ENCODE measurements at regions not wholly inside any gene's neighbourhood (a gene's known extent, or its start where the extent isn't known, plus 50 kb on each side); places are given as distances from the start of the nearest gene placed in this dataset.

- TF ChIP-seq TCF7L2 (IDR thresholded peaks at IDR 0.05; ENCODE audit: low read depth, low read length) (no peak), SIN3A (IDR thresholded peaks at IDR 0.05; ENCODE audit: borderline replicate concordance, insufficient read depth, low read depth, low read length) (no peak), CTCF (IDR thresholded peaks at IDR 0.05) (no peak), POLR2AphosphoS5 (IDR thresholded peaks at IDR 0.05; ENCODE audit: low read depth, low read length) (no peak), REST (IDR thresholded peaks at IDR 0.05; ENCODE audit: insufficient read depth in 1 of 2, low read depth in 2 of 2, low read length in 1 of 2) (no peak)
- ATAC-seq (no peak), DNase-seq (ENCODE audit: low read depth, low spot score) (no peak)
- POLR2A ChIA-PET, result no interaction called here
- in situ Hi-C loops (cut with HindIII; ENCODE audit: low pct_unique_long_range_greater_than_20kb, low sequenced_read_pairs), result no loop called here
- H3K27me3 ChIP-seq (ENCODE audit: control insufficient read depth, insufficient read depth, low read length), result no peaks in the 10 kb centered on the region
- H3K4me1 ChIP-seq (ENCODE audit: control insufficient read depth, insufficient read depth, low read length), result no peaks in the 10 kb centered on the region
- H3K27ac ChIP-seq (ENCODE audit: low read length), result no peak overlapping the region
- CTCF ChIA-PET, result no interaction called here
- no peaks in the 10 kb centered on the region for H3K9me3 ChIP-seq (ENCODE audit: control insufficient read depth, insufficient read depth, low read depth, low read length)
- no peak overlapping the region for H3K4me3 ChIP-seq (ENCODE audit: low read depth in 2 of 2, low read length in 2 of 2)
- no peaks in the 10 kb centered on the region for H3K36me3 ChIP-seq (ENCODE audit: control insufficient read depth, insufficient read depth, low read length)
- BruUV-seq (replicated peaks), result no TSS peak
- intact Hi-C loops (cut with micrococcal nuclease; ENCODE audit: unreplicated experiment), result no loop called here
These were observed 211.5 kb upstream of the NREP start for GRCh38 chr5:111968459-111968858.

- intact Hi-C loops (cut with micrococcal nuclease; ENCODE audit: unreplicated experiment) (no loop called here), in situ Hi-C loops (cut with HindIII; ENCODE audit: low pct_unique_long_range_greater_than_20kb, low sequenced_read_pairs) (no loop called here)
- no peaks in the 10 kb centered on the region for H3K9me3 ChIP-seq (ENCODE audit: control insufficient read depth, insufficient read depth, low read depth, low read length)
- TF ChIP-seq CTCF (IDR thresholded peaks at IDR 0.05) (no peak), POLR2AphosphoS5 (IDR thresholded peaks at IDR 0.05; ENCODE audit: low read depth, low read length) (no peak), TCF7L2 (IDR thresholded peaks at IDR 0.05; ENCODE audit: low read depth, low read length) (no peak), SIN3A (IDR thresholded peaks at IDR 0.05; ENCODE audit: borderline replicate concordance, insufficient read depth, low read depth, low read length) (no peak), REST (IDR thresholded peaks at IDR 0.05; ENCODE audit: insufficient read depth in 1 of 2, low read depth in 2 of 2, low read length in 1 of 2) (no peak)
- H3K27ac ChIP-seq (ENCODE audit: low read length), result no peak overlapping the region
- BruUV-seq (replicated peaks), result no TSS peak
- DNase-seq (ENCODE audit: low read depth, low spot score) (no peak), ATAC-seq (no peak)
- H3K4me3 ChIP-seq (ENCODE audit: low read depth in 2 of 2, low read length in 2 of 2), result no peak overlapping the region
- H3K4me1 ChIP-seq (ENCODE audit: control insufficient read depth, insufficient read depth, low read length), result no peaks in the 10 kb centered on the region
- no peaks in the 10 kb centered on the region for H3K27me3 ChIP-seq (ENCODE audit: control insufficient read depth, insufficient read depth, low read length)
- CTCF ChIA-PET, result no interaction called here
- no peaks in the 10 kb centered on the region for H3K36me3 ChIP-seq (ENCODE audit: control insufficient read depth, insufficient read depth, low read length)
- POLR2A ChIA-PET, result no interaction called here
These were observed 210.5 kb upstream of the NREP start for GRCh38 chr5:111967463-111967862.

Data from Panc1 (cell line).